Stimulated activated CD8-positive, alpha-beta memory T cell treated with anti-CD3 and anti-CD28 coated beads, Interleukin-15, amount 100 ng/mL, for 1 hour (primary cell): ENCODE measurements at regions not wholly inside any gene's neighbourhood (a gene's known extent, or its start where the extent isn't known, plus 50 kb on each side); places are given as distances from the start of the nearest gene placed in this dataset.

Source experiments
- DNase-seq: peaks from one replicate; pipeline ENCODE4 v3.0.0-alpha.2; 2020; ENCODE audit warnings: low read depth

GRCh38 chr1:47574451-47575165 is 136.8 kb downstream of the FOXD2 start:
- no peak for DNase-seq

- DNase-seq, result no peak
Observed at GRCh38 chr1:47575855-47576757, 138.3 kb downstream of the FOXD2 start.

GRCh38 chr1:47576758-47577115 is 138.9 kb downstream of the FOXD2 start:
- no peak for DNase-seq

DNA sequence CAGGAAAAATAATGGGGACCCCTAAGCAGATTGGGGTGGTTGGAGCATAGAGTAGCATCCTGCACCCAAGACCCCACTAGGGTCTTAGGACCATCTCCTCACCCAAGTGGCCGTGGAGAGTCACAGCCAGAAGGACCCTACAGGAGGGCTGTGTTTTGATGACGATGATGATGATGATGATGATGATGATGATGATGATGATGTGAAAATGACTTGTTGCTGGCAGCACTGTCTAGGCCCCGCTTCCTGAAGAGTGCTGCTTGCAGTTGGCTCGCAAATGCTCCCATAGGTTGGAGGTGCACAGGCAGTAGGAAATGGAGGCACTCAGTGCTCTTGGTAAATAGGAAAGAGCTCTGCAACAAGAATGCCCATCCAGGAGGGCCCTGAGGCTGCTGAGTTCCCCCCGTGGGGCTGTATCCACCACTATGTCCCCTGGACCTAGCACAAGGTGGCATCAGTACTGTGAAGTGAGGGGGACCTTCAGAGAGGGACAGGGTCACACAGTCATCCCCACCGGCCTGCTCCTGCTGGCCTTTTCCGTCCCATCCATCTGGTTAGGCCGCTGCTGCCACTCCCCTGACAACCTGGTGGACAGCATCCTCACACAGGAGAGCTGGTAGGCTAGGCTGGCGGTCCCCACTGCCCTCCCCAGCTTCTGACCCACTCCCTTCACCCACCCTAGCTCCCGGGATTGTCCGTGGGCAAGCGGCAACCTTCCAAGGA is 139.6 kb downstream of the FOXD2 start:
- no peak for DNase-seq

DNA sequence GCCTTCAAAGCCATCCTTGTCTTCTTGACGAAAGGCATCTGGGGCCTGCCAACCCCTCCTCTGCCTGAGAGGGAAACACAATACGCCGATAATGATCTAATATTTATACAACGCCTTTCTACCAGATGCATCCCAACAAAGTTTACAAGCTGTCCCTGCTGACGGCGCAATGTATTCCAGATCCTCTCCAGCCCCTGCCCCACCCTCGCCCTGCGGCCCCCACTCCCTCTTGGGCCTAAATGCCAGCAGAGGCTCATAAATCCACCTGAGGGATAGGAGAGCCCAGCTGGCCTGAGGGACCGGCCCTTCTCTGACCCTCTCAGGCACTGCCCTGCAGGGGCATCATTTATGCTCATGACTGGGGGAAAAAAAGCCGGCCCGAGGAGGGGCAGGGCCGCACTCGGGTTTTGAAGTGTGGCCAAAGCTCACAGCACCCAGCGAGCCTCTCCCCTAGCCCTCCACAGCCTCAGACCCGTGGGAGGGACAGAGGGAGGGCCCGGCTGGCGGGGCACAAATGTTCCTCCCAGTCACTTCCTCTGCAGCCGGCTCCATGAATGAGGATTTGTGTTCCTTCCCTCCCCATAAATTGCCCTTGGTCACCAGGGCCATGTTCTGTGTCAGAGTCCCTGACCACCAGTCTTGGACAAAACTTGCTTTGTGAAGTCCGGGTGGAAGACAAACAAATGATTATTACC is 140.3 kb downstream of the FOXD2 start:
- DNase-seq, result no peak

GRCh38 chr1:47578721-47579419 is 141.0 kb downstream of the FOXD2 start:
- no peak for DNase-seq

- no peak for DNase-seq
Observed at GRCh38 chr1:47579809-47580208, 142.0 kb downstream of the FOXD2 start.

DNA sequence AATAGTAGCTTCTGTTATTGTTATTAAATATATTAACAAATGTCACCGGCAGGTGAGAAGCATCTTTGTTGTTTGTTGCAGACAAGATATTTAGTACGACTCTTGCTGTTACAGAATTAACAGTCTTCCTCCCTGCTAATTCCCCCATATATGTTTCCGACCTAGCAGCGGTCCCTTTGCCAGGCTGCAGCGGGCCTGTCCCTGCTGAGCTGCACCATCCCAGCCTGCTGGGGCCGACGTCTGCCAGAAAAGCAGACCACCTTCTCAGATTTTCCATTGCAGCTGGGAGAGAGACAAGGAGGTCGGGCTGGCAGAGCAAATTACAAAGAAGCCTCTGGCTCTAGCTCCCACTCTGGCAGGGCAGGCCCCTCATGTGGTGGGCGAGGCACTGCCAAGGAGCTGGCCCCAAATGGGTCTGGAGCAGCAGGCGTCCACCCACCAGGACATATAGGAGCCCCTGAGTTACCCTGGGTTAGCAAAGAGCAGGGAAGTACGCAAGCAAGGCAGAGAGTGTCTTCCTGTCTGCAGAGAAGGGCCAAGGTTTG is 142.7 kb downstream of the FOXD2 start:
- no peak for DNase-seq

GRCh38 chr1:47582891-47583608 is 145.2 kb downstream of the FOXD2 start:
- DNase-seq, result no peak

- no peak for DNase-seq
Observed at GRCh38 chr1:47584249-47584648, 146.4 kb downstream of the FOXD2 start.

DNA sequence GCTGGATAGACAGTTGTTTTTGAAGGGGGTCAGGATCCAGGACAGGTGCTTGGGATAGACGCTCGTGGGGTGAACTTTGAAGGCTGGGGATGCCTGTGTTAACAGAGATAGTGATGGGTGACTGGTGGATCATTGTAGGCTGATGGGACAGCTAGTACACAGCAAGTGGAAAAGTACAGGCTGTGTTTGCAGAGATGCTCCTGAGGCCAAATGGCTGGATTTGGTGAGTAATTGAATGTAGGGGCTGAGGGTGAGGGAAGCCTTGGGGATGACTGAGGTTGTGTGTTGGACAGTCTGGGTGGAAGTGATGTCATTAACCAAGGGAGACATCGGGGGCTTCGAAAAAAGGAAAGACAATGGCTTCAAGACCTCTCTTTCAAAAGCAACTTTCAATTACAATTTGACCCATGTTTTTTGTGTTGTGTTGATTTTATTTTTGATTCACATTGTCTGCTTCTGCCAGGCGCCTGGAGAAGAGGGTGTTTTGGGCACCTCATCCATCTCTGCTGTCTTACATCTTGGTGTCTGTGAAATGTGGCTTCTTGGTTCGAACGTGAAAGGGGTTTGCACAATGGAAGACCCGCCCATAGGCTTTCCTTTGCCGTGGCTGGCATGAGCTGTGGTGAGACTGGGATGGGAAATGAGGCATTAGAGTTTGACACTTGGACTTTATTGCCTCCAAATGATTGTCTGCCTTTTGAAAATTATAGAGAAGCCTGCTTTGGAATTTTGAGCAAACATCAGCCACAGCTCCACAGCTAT is 147.5 kb downstream of the FOXD2 start:
- DNase-seq, result no peak

GRCh38 chr1:47587891-47588582 is 150.2 kb downstream of the FOXD2 start:
- no peak for DNase-seq

DNA sequence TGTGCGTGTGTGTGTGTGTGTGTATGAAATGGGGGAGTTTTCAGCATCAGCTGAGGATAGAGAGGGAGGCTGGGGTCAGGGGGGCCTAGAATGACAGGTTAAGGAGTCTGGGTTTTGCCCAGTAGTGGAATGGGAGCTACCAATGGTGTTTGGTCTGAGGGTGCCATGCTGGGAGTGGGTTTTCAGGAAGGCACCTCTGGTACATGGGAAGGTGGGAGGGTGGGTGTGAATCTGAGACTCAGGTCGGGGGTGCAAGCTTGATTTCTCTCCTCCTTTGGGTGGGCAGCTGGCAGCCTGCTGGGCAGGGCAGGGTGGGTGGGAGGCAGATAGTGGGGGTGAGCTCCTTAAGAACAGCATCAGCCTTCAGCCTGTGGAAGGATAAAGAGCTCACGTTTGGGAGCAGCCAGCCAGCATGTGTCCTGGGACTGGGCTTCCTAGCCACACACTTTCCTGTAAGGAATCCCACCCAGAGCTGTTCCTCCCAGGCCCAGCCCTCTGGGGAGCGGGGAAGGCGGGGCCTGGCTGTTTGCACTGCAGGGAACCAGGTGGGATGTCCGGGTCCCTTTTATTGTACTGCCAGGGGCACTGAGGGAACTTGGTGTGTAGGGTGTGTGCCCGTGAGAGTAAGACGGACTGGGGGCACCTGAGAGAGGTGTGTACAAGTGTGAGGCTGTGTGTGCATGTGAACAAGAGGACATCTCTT is 152.8 kb downstream of the FOXD2 start:
- DNase-seq, result no peak

DNA sequence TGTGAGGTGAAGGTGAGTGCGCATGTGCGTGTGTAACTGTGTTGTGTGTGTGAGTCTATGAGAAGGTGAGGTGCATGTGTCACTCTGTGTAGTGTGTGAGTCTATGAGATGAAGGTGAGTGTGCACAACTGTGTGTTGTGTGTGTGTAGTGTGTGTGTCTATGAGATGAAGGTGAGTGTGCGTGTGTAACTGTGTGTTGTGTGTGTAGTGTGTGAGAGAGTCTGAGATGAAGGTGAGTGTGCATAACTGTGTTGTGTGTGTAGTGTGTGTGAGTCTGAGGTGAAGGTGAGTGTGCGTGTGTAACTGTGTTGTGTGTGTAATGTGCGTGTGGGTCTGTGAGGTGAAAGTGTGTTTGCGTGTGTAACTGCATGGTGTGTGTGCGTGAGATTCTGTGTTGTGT is 154.0 kb downstream of the FOXD2 start:
- no peak for DNase-seq

- no peak for DNase-seq
Observed at GRCh38 chr1:47592296-47593012, 154.6 kb downstream of the FOXD2 start.

DNA sequence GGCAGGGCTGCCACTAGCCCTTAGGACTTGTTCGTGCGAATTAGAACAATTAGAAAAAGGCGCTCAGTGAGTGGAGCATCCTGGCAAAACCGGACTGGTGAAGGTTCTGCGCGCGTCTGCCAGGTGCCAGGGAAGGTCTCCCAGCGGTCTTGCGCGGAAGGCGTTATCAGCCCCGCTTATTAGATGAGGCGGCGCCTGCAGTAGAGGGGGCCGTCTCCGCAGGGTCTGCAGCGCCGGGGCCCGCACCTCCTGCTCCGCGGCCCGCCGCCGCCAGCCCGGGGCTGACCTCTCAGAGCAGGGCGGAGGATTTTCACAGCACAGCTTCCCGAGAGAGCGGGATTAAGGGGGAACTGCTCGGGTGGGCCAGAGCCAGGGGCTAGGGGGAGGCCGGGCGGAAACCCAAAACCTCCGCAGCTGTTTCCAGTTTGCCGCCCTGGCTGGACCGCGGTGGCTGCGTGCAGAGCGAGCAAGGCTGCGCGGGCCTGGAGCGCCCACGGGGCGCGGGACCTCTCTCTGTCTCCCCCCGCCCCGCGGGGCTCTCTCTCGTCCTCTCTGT is 155.2 kb downstream of the FOXD2 start:
- no peak for DNase-seq

- DNase-seq, result no peak
Observed at GRCh38 chr1:47593598-47594285, 155.9 kb downstream of the FOXD2 start.
